ENCODE measurements at regions not wholly inside any gene's neighbourhood (a gene's known extent, or its start where the extent isn't known, plus 50 kb on each side); places are given as distances from the start of the nearest gene placed in this dataset.

GRCh38 chr18:10271481-10271880 lies 183.0 kb upstream of the APCDD1 start:
- no peak for TF ChIP-seq EZH2 (IDR thresholded peaks at IDR 0.05; ENCODE audit: borderline replicate concordance, insufficient read depth, low read length, poor library complexity, severe bottlenecking)
- TF ChIP-seq REST (IDR thresholded peaks at IDR 0.05; ENCODE audit: borderline replicate concordance) = no peak
- TF ChIP-seq MXI1 (conservative IDR thresholded peaks at IDR 0.05; ENCODE audit: poor library complexity, severe bottlenecking) = no peak
- no peak for TF ChIP-seq SMC3 (conservative IDR thresholded peaks at IDR 0.05; ENCODE audit: poor library complexity)
- TF ChIP-seq TAF1 (IDR thresholded peaks at IDR 0.05; ENCODE audit: low read depth) = no peak
- no peak for TF ChIP-seq EP300 (conservative IDR thresholded peaks at IDR 0.05; ENCODE audit: poor library complexity, severe bottlenecking)
- no peak for TF ChIP-seq POLR2AphosphoS5 (IDR thresholded peaks at IDR 0.05)
- no peak for TF ChIP-seq CTCF (IDR thresholded peaks at IDR 0.05; ENCODE audit: poor library complexity, severe bottlenecking)
- no peak for TF ChIP-seq RAD21 (conservative IDR thresholded peaks at IDR 0.05)
- no peaks in the 10 kb centered on the region for H3F3A ChIP-seq (ENCODE audit: insufficient read depth, low read length, poor library complexity, severe bottlenecking)

GRCh38 chr18:10274301-10274700 lies 180.1 kb upstream of the APCDD1 start:
- Histone ChIP-seq H3K4me2 (ENCODE audit: low read length) (no peak overlapping the region), H2AFZ (ENCODE audit: low read depth, low read length) (no peak overlapping the region), H3K27ac (ENCODE audit: low read length) (no peak overlapping the region), H3K27me3 (ENCODE audit: insufficient read depth, low read depth, low read length) (no peaks in the 10 kb centered on the region), H3K4me3 (ENCODE audit: low read length) (no peak overlapping the region), H3F3A (ENCODE audit: insufficient read depth, low read length, poor library complexity, severe bottlenecking) (no peaks in the 10 kb centered on the region), H3K9me2 (ENCODE audit: insufficient read depth, low read length) (no peaks in the 10 kb centered on the region), H3K36me3 (ENCODE audit: insufficient read depth, low read length) (no peaks in the 10 kb centered on the region), H4K20me1 (ENCODE audit: insufficient read depth) (no peaks in the 10 kb centered on the region), H3K79me2 (replicated peaks; ENCODE audit: insufficient read depth, low read length) (no peaks in the 10 kb centered on the region), H3K9me3 (ENCODE audit: low read length) (no peaks in the 10 kb centered on the region), H3K9ac (ENCODE audit: low read length) (no peak overlapping the region)
- no peak for TF ChIP-seq EP300 (conservative IDR thresholded peaks at IDR 0.05; ENCODE audit: poor library complexity, severe bottlenecking)
- no peak for TF ChIP-seq TAF1 (IDR thresholded peaks at IDR 0.05; ENCODE audit: low read depth)
- TF ChIP-seq SMC3 (conservative IDR thresholded peaks at IDR 0.05; ENCODE audit: poor library complexity) = no peak
- TF ChIP-seq CTCF (IDR thresholded peaks at IDR 0.05; ENCODE audit: poor library complexity, severe bottlenecking) = no peak
- no peak for TF ChIP-seq EZH2 (IDR thresholded peaks at IDR 0.05; ENCODE audit: borderline replicate concordance, insufficient read depth, low read length, poor library complexity, severe bottlenecking)
- no peak for TF ChIP-seq RAD21 (conservative IDR thresholded peaks at IDR 0.05)
- no peak for TF ChIP-seq REST (IDR thresholded peaks at IDR 0.05; ENCODE audit: borderline replicate concordance)
- no peak for TF ChIP-seq POLR2AphosphoS5 (IDR thresholded peaks at IDR 0.05)
- TF ChIP-seq MXI1 (conservative IDR thresholded peaks at IDR 0.05; ENCODE audit: poor library complexity, severe bottlenecking) = no peak

More at GRCh38 chr18:10271481-10271880, 183.0 kb upstream of the APCDD1 start:
- Histone ChIP-seq H3K9me3 (ENCODE audit: low read length) (no peaks in the 10 kb centered on the region), H4K20me1 (ENCODE audit: insufficient read depth) (no peaks in the 10 kb centered on the region), H3K4me3 (ENCODE audit: low read length) (no peak overlapping the region), H3K4me2 (ENCODE audit: low read length) (no peak overlapping the region), H3K36me3 (ENCODE audit: insufficient read depth, low read length) (no peaks in the 10 kb centered on the region), H3K27ac (ENCODE audit: low read length) (no peak overlapping the region), H3K9me2 (ENCODE audit: insufficient read depth, low read length) (no peaks in the 10 kb centered on the region), H3K9ac (ENCODE audit: low read length) (no peak overlapping the region), H3K27me3 (ENCODE audit: insufficient read depth, low read depth, low read length) (no peaks in the 10 kb centered on the region), H3K79me2 (replicated peaks; ENCODE audit: insufficient read depth, low read length) (no peaks in the 10 kb centered on the region), H2AFZ (ENCODE audit: low read depth, low read length) (no peak overlapping the region)
